OCI-LY3 (cell line): ENCODE measurements at regions not wholly inside any gene's neighbourhood (a gene's known extent, or its start where the extent isn't known, plus 50 kb on each side); places are given as distances from the start of the nearest gene placed in this dataset.

Source experiments
- H2AFZ ChIP-seq: fragments of 200-600, 300-600 bp; shearing (Covaris generic); 2 replicates; pipeline ENCODE4 v1.6.0; 2014; ENCODE audit warnings: antibody characterized with exemption, low read depth, low read length
- H3K27ac ChIP-seq: fragments of 200-600, 300-600 bp; sonication (generic); 2 replicates; pipeline ENCODE4 v1.5.1; 2014; ENCODE audit warnings: mild to moderate bottlenecking, low read length, moderate library complexity, mixed read lengths
- H3K27me3 ChIP-seq: fragments of 200-600, 300-600 bp; sonication (generic); 2 replicates; pipeline ENCODE4 v1.6.1; 2014; ENCODE audit warnings: low read depth, low read length, mixed read lengths
- H3K36me3 ChIP-seq: fragments of 200-600, 300-600 bp; sonication (generic); replicated peaks from 2 replicates; pipeline ENCODE3; 2014; ENCODE audit warnings: low read depth, low read length, mixed read lengths
- H3K4me1 ChIP-seq: fragments of 300-600, 200-600 bp; sonication (generic); 2 replicates; pipeline ENCODE4 v1.6.1; 2014; ENCODE audit warnings: low read length, mixed read lengths
- H3K4me2 ChIP-seq: fragments of 200-600, 300-600 bp; sonication (generic); 2 replicates; pipeline ENCODE4 v1.6.1; 2014; ENCODE audit warnings: low read length, mixed read lengths
- H3K4me3 ChIP-seq: fragments of 300-600, 200-600 bp; sonication (generic); 2 replicates; pipeline ENCODE4 v1.5.1; 2014; ENCODE audit warnings: antibody characterized with exemption, mild to moderate bottlenecking, low read length, moderate library complexity
- H3K79me2 ChIP-seq: fragments of 300-600, 200-600 bp; shearing (Covaris generic); 2 replicates; pipeline ENCODE4 v1.6.1; 2014; ENCODE audit warnings: mild to moderate bottlenecking, low read length, mixed read lengths
- H3K9ac ChIP-seq: fragments of 300-600, 200-600 bp; shearing (Covaris generic); 2 replicates; pipeline ENCODE4 v1.6.0; 2014; ENCODE audit warnings: mild to moderate bottlenecking, low read length, moderate library complexity
- H3K9me3 ChIP-seq: fragments of 200-600, 300-600 bp; shearing (Covaris generic); 2 replicates; pipeline ENCODE4 v1.6.1; 2014; ENCODE audit warnings: low read length, mixed read lengths; ENCODE audit not compliant: insufficient read depth
- H4K20me1 ChIP-seq: fragments of 200-600, 300-600 bp; sonication (generic); 2 replicates; pipeline ENCODE4 v1.6.1; 2016; ENCODE audit warnings: low read length, mixed read lengths; ENCODE audit not compliant: insufficient read depth
- CTCF ChIP-seq: fragments of 200-600, 300-600 bp; sonication (generic); IDR thresholded peaks from 2 replicates; pipeline ENCODE4 v1.5.1; 2014; ENCODE audit warnings: antibody characterized with exemption, low read length, low read depth
- EZH2phosphoT487 ChIP-seq: fragments of 200-600 bp; shearing (Covaris generic); IDR thresholded peaks from 2 replicates; pipeline ENCODE4 v1.6.1; 2018; ENCODE audit warnings: antibody characterized with exemption, mixed run types, low read depth

DNA sequence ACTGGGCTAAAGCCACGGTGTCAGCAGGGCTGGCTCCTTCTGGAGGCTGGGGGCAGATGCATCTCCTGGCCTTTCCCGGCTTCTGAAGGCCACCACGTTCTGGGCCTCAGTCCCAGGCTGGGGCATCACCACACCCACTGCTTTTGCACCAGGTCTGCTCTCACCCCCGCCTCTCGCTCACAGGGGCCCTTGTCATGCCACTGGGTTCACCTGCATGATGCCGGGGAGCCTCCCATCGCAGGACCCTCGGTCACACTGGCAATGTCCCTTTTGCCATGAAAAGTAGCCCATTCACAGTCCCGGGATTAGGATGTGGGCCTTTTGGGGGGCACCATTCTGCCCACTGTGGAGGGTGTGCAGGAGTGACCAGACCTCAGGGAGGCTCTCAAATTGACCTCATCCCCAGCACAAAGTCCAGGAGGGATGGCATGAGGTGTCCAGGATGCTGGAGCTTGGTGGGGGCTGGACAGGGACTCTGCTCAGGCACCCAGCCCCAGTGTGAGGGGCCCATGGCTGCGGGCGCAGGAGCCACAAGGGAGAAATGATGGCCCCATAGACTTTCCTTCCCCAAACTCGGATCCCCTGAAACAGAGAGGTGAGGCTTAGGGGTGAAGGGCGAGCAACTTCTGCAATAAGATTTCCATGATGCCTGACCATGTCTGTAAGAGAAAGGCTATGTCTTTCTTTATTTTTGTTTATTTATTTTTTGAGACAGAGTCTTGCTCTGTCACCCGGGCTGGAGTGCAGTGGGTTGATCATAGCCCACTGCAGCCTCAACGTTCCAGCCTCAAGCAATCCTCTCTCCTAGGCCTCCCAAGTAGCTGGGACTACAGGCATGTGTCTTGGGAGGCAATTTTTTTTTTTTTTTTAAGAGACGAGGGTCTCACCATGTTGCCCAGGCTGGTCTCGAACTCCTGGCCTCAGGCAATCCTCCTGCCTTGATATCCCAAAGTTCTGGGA is 189.1 kb downstream of the GOLGA6L6 start:
- Histone ChIP-seq H3K79me2 (no peaks in the 10 kb centered on the region), H3K9ac (no peak overlapping the region), H3K27ac (no peak overlapping the region), H2AFZ (no peak overlapping the region), H3K4me2 (no peak overlapping the region), H4K20me1 (no peaks in the 10 kb centered on the region), H3K4me3 (no peak overlapping the region), H3K27me3 (no peaks in the 10 kb centered on the region), H3K36me3 (no peaks in the 10 kb centered on the region), H3K4me1 (no peaks in the 10 kb centered on the region), H3K9me3 (no peaks in the 10 kb centered on the region)
- TF ChIP-seq CTCF (no peak), EZH2phosphoT487 (no peak)

DNA sequence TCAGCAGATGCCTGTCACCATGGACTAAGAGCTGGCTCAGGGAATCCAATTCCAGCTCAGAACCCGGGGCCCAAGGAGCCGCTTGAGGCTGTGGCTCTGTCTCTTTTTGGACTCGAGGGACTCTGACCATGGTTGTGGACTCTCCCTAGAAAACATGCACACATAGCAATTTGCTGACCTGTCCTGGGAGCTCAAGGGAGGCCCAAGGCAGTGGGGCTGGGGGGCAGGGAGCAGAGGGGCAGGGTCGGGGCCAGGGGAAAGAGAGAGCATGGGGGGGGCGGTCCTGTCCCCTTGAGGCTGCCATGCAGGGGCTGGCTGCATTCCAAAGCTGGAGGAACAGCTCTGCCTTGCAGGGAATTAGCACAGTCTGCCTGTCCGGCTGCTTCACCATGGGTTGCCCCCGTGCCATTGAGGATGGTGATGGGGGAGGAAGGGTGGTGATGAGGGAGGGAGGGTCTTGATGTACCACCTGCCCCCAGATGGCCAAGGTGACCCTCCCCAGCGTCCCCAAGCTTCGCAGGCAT is 190.1 kb downstream of the GOLGA6L6 start:
- Histone ChIP-seq H3K27ac (no peak overlapping the region), H3K4me2 (no peak overlapping the region), H3K79me2 (no peaks in the 10 kb centered on the region), H3K9me3 (no peaks in the 10 kb centered on the region), H3K4me3 (no peak overlapping the region), H3K27me3 (no peaks in the 10 kb centered on the region), H3K36me3 (no peaks in the 10 kb centered on the region), H4K20me1 (no peaks in the 10 kb centered on the region), H3K9ac (no peak overlapping the region), H2AFZ (no peak overlapping the region), H3K4me1 (no peaks in the 10 kb centered on the region)
- TF ChIP-seq EZH2phosphoT487 (no peak), CTCF (no peak)

DNA sequence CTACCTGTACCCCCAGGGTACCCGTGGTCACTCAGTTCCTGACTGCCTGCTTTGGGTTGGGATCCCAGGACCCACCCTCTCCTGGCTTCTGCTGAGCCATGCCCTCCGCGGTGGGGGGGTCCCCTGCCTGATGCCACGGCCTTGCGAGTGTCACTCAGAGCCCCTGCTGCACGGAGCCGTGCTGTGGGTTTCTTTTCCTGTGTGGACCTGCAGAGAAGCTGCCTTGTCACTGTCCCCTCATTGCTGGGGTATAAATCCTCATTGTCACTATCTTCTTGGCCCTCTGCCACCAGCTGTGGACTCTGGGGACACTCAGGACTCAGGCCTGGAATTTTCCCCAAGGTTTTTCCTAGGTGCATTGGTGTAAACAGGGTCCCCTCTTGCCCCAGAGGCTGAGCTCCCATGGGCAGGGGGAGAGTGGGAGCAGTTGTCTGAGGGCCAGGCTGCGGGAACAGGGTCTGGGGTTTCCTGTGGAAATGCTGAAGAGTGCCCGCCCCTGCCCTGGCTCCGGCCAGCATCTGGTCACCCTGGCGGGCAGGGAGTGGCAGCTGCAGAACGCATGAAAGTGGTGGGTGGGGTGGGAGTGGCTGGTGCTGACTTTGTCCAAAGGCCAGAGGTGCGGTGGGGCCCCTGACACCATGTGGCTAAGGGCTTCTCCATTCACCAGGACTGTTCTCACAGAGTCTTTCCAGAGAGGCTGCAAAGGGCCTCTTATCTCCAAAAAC is 191.7 kb downstream of the GOLGA6L6 start:
- Histone ChIP-seq H4K20me1 (no peaks in the 10 kb centered on the region), H3K9me3 (no peaks in the 10 kb centered on the region), H3K4me3 (no peak overlapping the region), H3K4me1 (no peaks in the 10 kb centered on the region), H3K36me3 (no peaks in the 10 kb centered on the region), H3K4me2 (no peak overlapping the region), H3K27me3 (no peaks in the 10 kb centered on the region), H2AFZ (no peak overlapping the region), H3K27ac (no peak overlapping the region), H3K79me2 (no peaks in the 10 kb centered on the region), H3K9ac (no peak overlapping the region)
- TF ChIP-seq EZH2phosphoT487 (no peak), CTCF (no peak)
